Pulmonary artery endothelial cell (primary cell): ENCODE measurements at regions not wholly inside any gene's neighbourhood (a gene's known extent, or its start where the extent isn't known, plus 50 kb on each side); places are given as distances from the start of the nearest gene placed in this dataset.
"Not testable (repeated sequence)": the region's sequence is repeated elsewhere in the genome, so short reads cannot be mapped to it uniquely, and the experiment has no call there.

ENCODE experiments used
- DNase-seq: peaks from one replicate; pipeline ENCODE4 v3.0.0-alpha.2; 2011; ENCODE audit warnings: low read depth, low spot score

- no peak for DNase-seq
Measured at GRCh38 chr13:111614613-111615012, 294.2 kb downstream of the TEX29 start.

GRCh38 chr13:111616203-111616602 is 295.8 kb downstream of the TEX29 start:
- no peak for DNase-seq

GRCh38 chr13:111620166-111620565 is 299.7 kb downstream of the TEX29 start:
- DNase-seq: no peak

- no peak for DNase-seq
Measured at GRCh38 chr13:111620586-111620985, 300.1 kb downstream of the TEX29 start.

GRCh38 chr13:111621164-111621563 is 300.7 kb downstream of the TEX29 start:
- DNase-seq: no peak

GRCh38 chr13:111622051-111622531 is 301.6 kb downstream of the TEX29 start:
- DNase-seq: no peak

GRCh38 chr13:111623208-111623607 is 302.8 kb downstream of the TEX29 start:
- DNase-seq: no peak

GRCh38 chr13:111623743-111624505 is 303.5 kb downstream of the TEX29 start:
- DNase-seq: no peak

GRCh38 chr13:111625526-111626315 is 305.3 kb downstream of the TEX29 start:
- DNase-seq: no peak

GRCh38 chr13:111626371-111627305 is 306.2 kb downstream of the TEX29 start:
- no peak for DNase-seq

- no peak for DNase-seq
Measured at GRCh38 chr13:111627596-111627995, 307.2 kb downstream of the TEX29 start.

GRCh38 chr13:111629016-111629415 is 308.6 kb downstream of the TEX29 start:
- DNase-seq: no peak

- no peak for DNase-seq
Measured at GRCh38 chr13:111629457-111629856, 309.0 kb downstream of the TEX29 start.

GRCh38 chr13:111629926-111630325 is 309.5 kb downstream of the TEX29 start:
- no peak for DNase-seq

- DNase-seq: no peak
Measured at GRCh38 chr13:111630406-111630805, 310.0 kb downstream of the TEX29 start.

- DNase-seq: not testable (repeated sequence)
Measured at GRCh38 chr13:111631271-111631670, 310.8 kb downstream of the TEX29 start.

GRCh38 chr13:111632906-111633305 is 312.5 kb downstream of the TEX29 start:
- no peak for DNase-seq

- no peak for DNase-seq
Measured at GRCh38 chr13:111633401-111633800, 313.0 kb downstream of the TEX29 start.

GRCh38 chr13:111634410-111634809 is 314.0 kb downstream of the TEX29 start:
- DNase-seq: no peak

- DNase-seq: no peak
Measured at GRCh38 chr13:111636271-111636670, 315.8 kb downstream of the TEX29 start.

- no peak for DNase-seq
Measured at GRCh38 chr13:111636804-111637203, 316.4 kb downstream of the TEX29 start.
